ENCODE measurements at regions not wholly inside any gene's neighbourhood (a gene's known extent, or its start where the extent isn't known, plus 50 kb on each side); places are given as distances from the start of the nearest gene placed in this dataset.

GRCh38 chr5:159426694-159427093, 96.4 kb upstream of the IL12B start:
- DNase-seq (ENCODE audit: low read depth), result no peak
- no peak for TF ChIP-seq CTCF (conservative IDR thresholded peaks at IDR 0.05; ENCODE audit: control insufficient read depth, insufficient read depth, low read depth, low read length)
- no peak overlapping the region for H3K4me3 ChIP-seq (ENCODE audit: control insufficient read depth, low read depth, low read length)

GRCh38 chr5:159427180-159428012, 97.1 kb upstream of the IL12B start:
- H3K4me3 ChIP-seq (ENCODE audit: control insufficient read depth, low read depth, low read length), result no peak overlapping the region
- no peak for TF ChIP-seq CTCF (conservative IDR thresholded peaks at IDR 0.05; ENCODE audit: control insufficient read depth, insufficient read depth, low read depth, low read length)
- no peak for DNase-seq (ENCODE audit: low read depth)

- no peak for TF ChIP-seq CTCF (conservative IDR thresholded peaks at IDR 0.05; ENCODE audit: control insufficient read depth, insufficient read depth, low read depth, low read length)
- DNase-seq (ENCODE audit: low read depth), result no peak
- H3K4me3 ChIP-seq (ENCODE audit: control insufficient read depth, low read depth, low read length), result no peak overlapping the region
These were observed 100.2 kb upstream of the IL12B start for GRCh38 chr5:159430361-159431012.

GRCh38 chr5:159435855-159436254, 105.6 kb upstream of the IL12B start:
- no peak overlapping the region for H3K4me3 ChIP-seq (ENCODE audit: control insufficient read depth, low read depth, low read length)
- no peak for DNase-seq (ENCODE audit: low read depth)
- TF ChIP-seq CTCF (conservative IDR thresholded peaks at IDR 0.05; ENCODE audit: control insufficient read depth, insufficient read depth, low read depth, low read length), result no peak

- DNase-seq (ENCODE audit: low read depth), result no peak
- TF ChIP-seq CTCF (conservative IDR thresholded peaks at IDR 0.05; ENCODE audit: control insufficient read depth, insufficient read depth, low read depth, low read length), result no peak
- no peak overlapping the region for H3K4me3 ChIP-seq (ENCODE audit: control insufficient read depth, low read depth, low read length)
These were observed 107.8 kb upstream of the IL12B start for GRCh38 chr5:159438092-159438491.

- H3K4me3 ChIP-seq (ENCODE audit: control insufficient read depth, low read depth, low read length), result no peak overlapping the region
- DNase-seq (ENCODE audit: low read depth), result no peak
- no peak for TF ChIP-seq CTCF (conservative IDR thresholded peaks at IDR 0.05; ENCODE audit: control insufficient read depth, insufficient read depth, low read depth, low read length)
These were observed 108.7 kb upstream of the IL12B start for GRCh38 chr5:159439002-159439401.

All from fibroblast of mammary gland (primary cell).